H1 (cell line): ENCODE measurements at regions not wholly inside any gene's neighbourhood (a gene's known extent, or its start where the extent isn't known, plus 50 kb on each side); places are given as distances from the start of the nearest gene placed in this dataset.

Experiments used
- CTCF ChIA-PET: fragments of 300-600 bp; sonication (Branson Sonifier 250); formaldehyde crosslinking; loops from one replicate; lab custom pipeline; 2021; ENCODE audit not compliant: partially characterized antibody; lab: Charles Lee
- POLR2A ChIA-PET: fragments of 300-600 bp; sonication (Branson Sonifier 250); formaldehyde crosslinking; loops from one replicate; lab custom pipeline; 2021; ENCODE audit warnings: inconsistent platforms; ENCODE audit not compliant: partially characterized antibody; lab: Charles Lee
- DNase-seq, 2 experiments: peaks; one replicate each; pipeline versions ENCODE4 v3.0.0 to v3.0.0-alpha.2; 2010 to 2022; ENCODE audit warnings: low spot score in 2 of 2, low read depth in 1 of 2, mixed read lengths in 1 of 2
- FAIRE-seq: peaks from 2 replicates; lab custom pipeline; 2011; peaks lifted over from hg19 to GRCh38; lab: Jason Lieb, UNC
- H2AFZ ChIP-seq: 2 replicates; pipeline ENCODE4 v1.8.1; 2012; ENCODE audit warnings: low read length, inconsistent platforms
- H2AK5ac ChIP-seq: 2 replicates; pipeline ENCODE4 v1.6.1; 2013; ENCODE audit warnings: low read depth, low read length
- H2BK120ac ChIP-seq: replicated peaks from 2 replicates; pipeline ENCODE3; 2013; ENCODE audit warnings: low read depth, low read length, inconsistent platforms
- H2BK12ac ChIP-seq: 2 replicates; pipeline ENCODE4 v1.6.1; 2013; ENCODE audit warnings: low read depth, low read length
- H2BK15ac ChIP-seq: 2 replicates; pipeline ENCODE4 v1.6.1; 2013; ENCODE audit warnings: low read length
- H2BK20ac ChIP-seq: 2 replicates; pipeline ENCODE4 v1.6.1; 2013; ENCODE audit warnings: low read length
- H2BK5ac ChIP-seq: 2 replicates; pipeline ENCODE4 v1.6.1; 2013; ENCODE audit warnings: low read depth, low read length
- H3K14ac ChIP-seq: 2 replicates; pipeline ENCODE4 v1.6.1; 2013; ENCODE audit warnings: inconsistent platforms; ENCODE audit not compliant: insufficient read length
- H3K18ac ChIP-seq: 2 replicates; pipeline ENCODE4 v1.6.1; 2013; ENCODE audit warnings: low read length; ENCODE audit errors: extremely low read depth
- H3K23ac ChIP-seq: 2 replicates; pipeline ENCODE4 v1.6.1; 2013; ENCODE audit warnings: inconsistent platforms; ENCODE audit not compliant: insufficient read length
- H3K23me2 ChIP-seq: 2 replicates; pipeline ENCODE4 v1.6.1; 2013; ENCODE audit warnings: low read depth, low read length
- H3K27ac ChIP-seq: 2 replicates; pipeline ENCODE4 v1.6.1; 2011; ENCODE audit warnings: low read depth, low read length, inconsistent platforms
- H3K27me3 ChIP-seq, 4 experiments: replicated peaks in 1 of 4; 1 replicate in 1 of 4; 2 replicates in 3 of 4; pipeline versions ENCODE4 v1.6.1 to v1.8.1; 2011 to 2013; ENCODE audit warnings: low read length in 3 of 4, mild to moderate bottlenecking in 3 of 4, inconsistent platforms in 2 of 4, mixed read lengths in 2 of 4, moderate library complexity in 1 of 4; ENCODE audit not compliant: control insufficient read depth in 3 of 4, insufficient read depth in 3 of 4; ENCODE audit errors: extremely low read depth in 1 of 4
- H3K36me3 ChIP-seq, 4 experiments: 2 replicates each; pipeline versions ENCODE4 v1.6.1 to v1.8.1; 2011 to 2013; ENCODE audit warnings: mild to moderate bottlenecking in 4 of 4, low read length in 3 of 4, moderate library complexity in 2 of 4, control low read depth in 1 of 4, inconsistent platforms in 1 of 4; ENCODE audit not compliant: insufficient read depth in 4 of 4, control insufficient read depth in 2 of 4
- H3K4ac ChIP-seq: replicated peaks from 2 replicates; pipeline ENCODE3; 2013; ENCODE audit warnings: low read length, low read depth, mixed read lengths, inconsistent platforms; ENCODE audit not compliant: insufficient read length
- H3K4me1 ChIP-seq, 4 experiments: replicated peaks in 1 of 4; 1 replicate in 1 of 4; 2 replicates in 3 of 4; pipeline versions ENCODE4 v1.6.1 to v1.8.1; 2011 to 2013; ENCODE audit warnings: low read length in 3 of 4, inconsistent platforms in 2 of 4, mixed read lengths in 1 of 4; ENCODE audit not compliant: insufficient read depth in 4 of 4, control insufficient read depth in 3 of 4
- H3K4me2 ChIP-seq, 2 experiments: 2 replicates each; pipeline versions ENCODE4 v1.6.1 to v1.8.1; 2011 to 2013; ENCODE audit warnings: low read depth in 2 of 2, low read length in 2 of 2, control low read depth in 1 of 2, inconsistent platforms in 1 of 2, mild to moderate bottlenecking in 1 of 2; ENCODE audit not compliant: insufficient read depth in 1 of 2
- H3K4me3 ChIP-seq, 4 experiments: fragments of 200-600, 300-600 bp in 1 of 4; sonication (generic), shearing (Covaris generic), sonication (Bioruptor Twin) in 1 of 4; 2 replicates each; pipeline versions ENCODE4 v1.5.1 to v1.8.1; 2011 to 2016; ENCODE audit warnings: low read length in 4 of 4, low read depth in 3 of 4, control low read depth in 2 of 4, inconsistent platforms in 2 of 4, mild to moderate bottlenecking in 2 of 4, mixed read lengths in 1 of 4, moderate library complexity in 1 of 4; ENCODE audit not compliant: insufficient read depth in 2 of 4; ENCODE audit errors: extremely low read depth in 1 of 4
- H3K56ac ChIP-seq: replicated peaks from 2 replicates; pipeline ENCODE3; 2013; ENCODE audit warnings: low read depth, mild to moderate bottlenecking, mixed read lengths, low read length, inconsistent platforms; ENCODE audit not compliant: insufficient read length
- H3K79me1 ChIP-seq: 2 replicates; pipeline ENCODE4 v1.6.1; 2013; ENCODE audit warnings: low read depth, low read length, control low read depth
- H3K79me2 ChIP-seq, 2 experiments: 2 replicates each; pipeline versions ENCODE4 v1.6.1 to v1.8.1; 2012 to 2013; ENCODE audit warnings: low read length in 2 of 2, mild to moderate bottlenecking in 2 of 2, inconsistent platforms in 1 of 2; ENCODE audit not compliant: insufficient read depth in 2 of 2, control insufficient read depth in 1 of 2
- H3K9ac ChIP-seq, 4 experiments: replicated peaks in 1 of 4; 1 replicate in 1 of 4; 2 replicates in 3 of 4; pipeline versions ENCODE4 v1.6.1 to v1.8.1; 2011 to 2013; ENCODE audit warnings: low read depth in 3 of 4, low read length in 3 of 4, control low read depth in 2 of 4, mild to moderate bottlenecking in 2 of 4, moderate library complexity in 2 of 4, inconsistent platforms in 1 of 4; ENCODE audit errors: extremely low read depth in 1 of 4
- H3K9me3 ChIP-seq, 2 experiments: 2 replicates each; pipeline versions ENCODE4 v1.6.1 to v1.8.1; 2012 to 2013; ENCODE audit warnings: mild to moderate bottlenecking in 2 of 2, moderate library complexity in 2 of 2, control low read depth in 1 of 2, inconsistent platforms in 1 of 2, low read depth in 1 of 2, low read length in 1 of 2, mixed read lengths in 1 of 2; ENCODE audit not compliant: insufficient read depth in 2 of 2
- H4K20me1 ChIP-seq, 2 experiments: replicated peaks in 1 of 2; 2 replicates each; pipeline versions ENCODE3 to v1.8.1; 2011 to 2013; ENCODE audit warnings: inconsistent platforms in 2 of 2, low read length in 2 of 2, mild to moderate bottlenecking in 1 of 2; ENCODE audit not compliant: insufficient read depth in 2 of 2, control insufficient read depth in 1 of 2
- H4K5ac ChIP-seq: 2 replicates; pipeline ENCODE4 v1.6.1; 2013; ENCODE audit warnings: low read length, low read depth, mixed read lengths, inconsistent platforms; ENCODE audit not compliant: insufficient read length
- H4K8ac ChIP-seq: 2 replicates; pipeline ENCODE4 v1.8.0; 2013; ENCODE audit warnings: mild to moderate bottlenecking, moderate library complexity, low read length, inconsistent platforms; ENCODE audit not compliant: insufficient read depth; ENCODE audit errors: extremely low read depth
- H4K91ac ChIP-seq: replicated peaks from 2 replicates; pipeline ENCODE3; 2013; ENCODE audit warnings: low read length, mixed read lengths, inconsistent platforms; ENCODE audit not compliant: insufficient read length
- CHD7 ChIP-seq: fragments of 300-600 bp; sonication (generic); IDR thresholded peaks from 2 replicates; pipeline ENCODE4 v1.7.1; 2012; ENCODE audit warnings: low read length, moderate library complexity, mild to moderate bottlenecking, inconsistent platforms; ENCODE audit not compliant: insufficient replicate concordance
- WGBS, 2 experiments: shearing (Covaris generic) in 1 of 2; methylation state at CpG; one replicate each; pipeline versions ENCODE4 v1.1.6 to v1.1.7; 2013 to 2015; ENCODE audit warnings: low lambda C conversion rate in 2 of 2, mixed read lengths in 2 of 2, inconsistent platforms in 1 of 2, low coverage in 1 of 2, missing lambda C conversion rate in 1 of 2; ENCODE audit not compliant: insufficient replicate concordance in 2 of 2, insufficient coverage in 1 of 2, insufficient read length in 1 of 2; ENCODE audit errors: extremely low coverage in 1 of 2, missing lambda C conversion rate in 1 of 2; 5-methylcytosine and 5-hydroxymethylcytosine counted together

GRCh38 chr1:208597571-208597970 lies 353.4 kb upstream of the PLXNA2 start:
- H4K20me1 ChIP-seq, result no peaks in the 10 kb centered on the region
- no peak overlapping the region for H3K4me2 ChIP-seq
- H2BK12ac ChIP-seq, result no peak overlapping the region
- no peak overlapping the region for H2BK15ac ChIP-seq
- no peak overlapping the region for H4K8ac ChIP-seq
- no peak overlapping the region for H2AK5ac ChIP-seq
- H4K91ac ChIP-seq, result no peak overlapping the region
- H3K56ac ChIP-seq, result no peak overlapping the region
- no peaks in the 10 kb centered on the region for H3K36me3 ChIP-seq
- no peak overlapping the region for H2BK120ac ChIP-seq
- H3K9me3 ChIP-seq, result no peaks in the 10 kb centered on the region
- H2AFZ ChIP-seq, result no peak overlapping the region
- H2BK20ac ChIP-seq, result no peak overlapping the region
- no peak for DNase-seq
- no peak for FAIRE-seq
- no peaks in the 10 kb centered on the region for H3K23me2 ChIP-seq
- no peak overlapping the region for H3K27ac ChIP-seq
- ChIA-PET POLR2A (no interaction called here), CTCF (interaction anchor here (1.0 kb wide), 1 partner anchor 8 kb away, joined by 3 read pairs; no protein-coding TSS in a partner anchor)
- no peak overlapping the region for H4K5ac ChIP-seq
- no peak overlapping the region for H3K18ac ChIP-seq
- no peaks in the 10 kb centered on the region for H3K79me1 ChIP-seq
- H3K27me3 ChIP-seq, result no peaks in the 10 kb centered on the region; a peak in 2 of 7 replicates
- H3K4me1 ChIP-seq, result peaks cover 5 to 17% (median 10%) of the 10 kb centered on the region in 4 experiments; a peak in 6 of 7 replicates
- H3K79me2 ChIP-seq, result no peaks in the 10 kb centered on the region
- no peak for TF ChIP-seq CHD7
- no peak overlapping the region for H3K14ac ChIP-seq
- H3K4me3 ChIP-seq, result no peak overlapping the region
- WGBS, 2 experiments, result 100% methylated on average over 1 of the region's 1 CpG; no CpG with 5 or more reads in 1 of the 2 experiments
- H3K9ac ChIP-seq, result no peak overlapping the region
- no peak overlapping the region for H3K4ac ChIP-seq
- H3K23ac ChIP-seq, result no peak overlapping the region
- no peak overlapping the region for H2BK5ac ChIP-seq
